ENCODE measurements at regions not wholly inside any gene's neighbourhood (a gene's known extent, or its start where the extent isn't known, plus 50 kb on each side); places are given as distances from the start of the nearest gene placed in this dataset.

DNA sequence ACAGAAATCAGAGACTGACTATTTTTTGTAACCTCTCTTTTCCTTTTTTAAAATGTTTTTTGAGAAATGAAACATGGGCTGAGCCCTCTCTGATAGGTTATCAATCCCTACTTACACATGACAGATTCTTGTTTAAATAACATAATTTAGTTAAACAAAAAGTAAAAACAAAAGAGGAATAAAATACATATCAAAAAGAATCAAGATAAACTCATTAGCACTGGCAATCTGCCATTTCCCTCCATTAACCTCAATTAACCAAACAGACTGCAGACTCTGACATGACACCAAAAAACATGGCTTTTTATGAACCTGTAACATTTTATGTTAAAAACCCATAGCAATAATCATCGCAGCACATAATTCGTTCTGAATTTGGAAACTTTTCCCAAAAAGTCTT is 284.4 kb upstream of the MTNR1B start:
- Mint-ChIP-seq H3K4me1 (ENCODE audit: low read depth, unreplicated experiment) (no peaks in the 10 kb centered on the region), H3K9me3 (ENCODE audit: unreplicated experiment) (no peaks in the 10 kb centered on the region), H3K27me3 (ENCODE audit: insufficient read depth, unreplicated experiment) (peaks cover 11% of the 10 kb centered on the region), H3K27ac (ENCODE audit: unreplicated experiment) (no peak overlapping the region), H3K4me3 (ENCODE audit: unreplicated experiment) (no peak overlapping the region), H3K36me3 (ENCODE audit: insufficient read depth, unreplicated experiment) (no peaks in the 10 kb centered on the region)
- intact Hi-C loops (cut with micrococcal nuclease; ENCODE audit: unreplicated experiment) = no loop called here
- H3K9me3 ChIP-seq = no peaks in the 10 kb centered on the region; the same call in 1 of the 2 replicates
- H3K27me3 ChIP-seq (replicated peaks; ENCODE audit: control insufficient read depth, insufficient read depth, low read length) = no peaks in the 10 kb centered on the region
- H3K36me3 ChIP-seq (ENCODE audit: control insufficient read depth, insufficient read depth, low read length) = no peaks in the 10 kb centered on the region
- POLR2A ChIA-PET = no interaction called here
- CTCF ChIA-PET = no interaction called here
- no peak overlapping the region for H3K4me3 ChIP-seq (ENCODE audit: low read depth, low read length)
- H3K4me1 ChIP-seq = no peaks in the 10 kb centered on the region
- no TSS peak for BruUV-seq (replicated peaks)
- TF ChIP-seq, protein P1, sequence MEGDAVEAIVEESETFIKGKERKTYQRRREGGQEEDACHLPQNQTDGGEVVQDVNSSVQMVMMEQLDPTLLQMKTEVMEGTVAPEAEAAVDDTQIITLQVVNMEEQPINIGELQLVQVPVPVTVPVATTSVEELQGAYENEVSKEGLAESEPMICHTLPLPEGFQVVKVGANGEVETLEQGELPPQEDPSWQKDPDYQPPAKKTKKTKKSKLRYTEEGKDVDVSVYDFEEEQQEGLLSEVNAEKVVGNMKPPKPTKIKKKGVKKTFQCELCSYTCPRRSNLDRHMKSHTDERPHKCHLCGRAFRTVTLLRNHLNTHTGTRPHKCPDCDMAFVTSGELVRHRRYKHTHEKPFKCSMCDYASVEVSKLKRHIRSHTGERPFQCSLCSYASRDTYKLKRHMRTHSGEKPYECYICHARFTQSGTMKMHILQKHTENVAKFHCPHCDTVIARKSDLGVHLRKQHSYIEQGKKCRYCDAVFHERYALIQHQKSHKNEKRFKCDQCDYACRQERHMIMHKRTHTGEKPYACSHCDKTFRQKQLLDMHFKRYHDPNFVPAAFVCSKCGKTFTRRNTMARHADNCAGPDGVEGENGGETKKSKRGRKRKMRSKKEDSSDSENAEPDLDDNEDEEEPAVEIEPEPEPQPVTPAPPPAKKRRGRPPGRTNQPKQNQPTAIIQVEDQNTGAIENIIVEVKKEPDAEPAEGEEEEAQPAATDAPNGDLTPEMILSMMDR (IDR thresholded peaks at IDR 0.05; ENCODE audit: insufficient read depth in 1 of 2, low read depth in 1 of 2, low read length in 1 of 2, severe bottlenecking in 1 of 2, unreplicated experiment in 1 of 2) = no peak
- no peak for DNase-seq

DNA sequence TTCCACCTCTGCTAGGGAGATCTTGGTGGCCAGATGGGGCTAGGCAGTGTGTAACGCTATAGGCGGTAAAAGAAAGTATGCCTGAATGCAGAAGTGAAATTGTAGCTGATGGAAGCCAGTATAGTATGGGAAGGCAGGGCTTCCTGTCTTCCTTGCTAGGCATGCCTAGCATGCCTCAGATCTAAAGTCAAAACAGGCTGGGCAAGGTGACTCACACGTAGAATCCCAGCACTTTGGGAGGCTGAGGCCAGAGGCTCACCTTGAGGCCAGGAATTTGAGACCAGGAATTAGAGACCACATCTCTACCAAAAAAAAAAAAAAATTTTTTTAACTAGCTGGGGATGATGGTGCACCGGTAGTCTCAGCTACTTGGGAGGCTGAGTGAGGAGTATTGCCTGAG is 281.7 kb upstream of the MTNR1B start:
- no peak for DNase-seq
- no peaks in the 10 kb centered on the region for H3K9me3 ChIP-seq
- Mint-ChIP-seq H3K27ac (ENCODE audit: unreplicated experiment) (no peak overlapping the region), H3K36me3 (ENCODE audit: insufficient read depth, unreplicated experiment) (no peaks in the 10 kb centered on the region), H3K4me3 (ENCODE audit: unreplicated experiment) (no peak overlapping the region), H3K4me1 (ENCODE audit: low read depth, unreplicated experiment) (no peaks in the 10 kb centered on the region), H3K27me3 (ENCODE audit: insufficient read depth, unreplicated experiment) (peaks cover 7% of the 10 kb centered on the region), H3K9me3 (ENCODE audit: unreplicated experiment) (no peaks in the 10 kb centered on the region)
- TF ChIP-seq, protein P1 (IDR thresholded peaks at IDR 0.05; ENCODE audit: insufficient read depth in 1 of 2, low read depth in 1 of 2, low read length in 1 of 2, severe bottlenecking in 1 of 2, unreplicated experiment in 1 of 2) = no peak
- ChIA-PET POLR2A (no interaction called here), CTCF (no interaction called here)
- intact Hi-C loops (cut with micrococcal nuclease; ENCODE audit: unreplicated experiment) = no loop called here
- BruUV-seq (replicated peaks) = no TSS peak
- no peaks in the 10 kb centered on the region for H3K27me3 ChIP-seq (replicated peaks; ENCODE audit: control insufficient read depth, insufficient read depth, low read length)
- H3K4me3 ChIP-seq (ENCODE audit: low read depth, low read length) = no peak overlapping the region
- no peaks in the 10 kb centered on the region for H3K4me1 ChIP-seq
- no peaks in the 10 kb centered on the region for H3K36me3 ChIP-seq (ENCODE audit: control insufficient read depth, insufficient read depth, low read length)

DNA sequence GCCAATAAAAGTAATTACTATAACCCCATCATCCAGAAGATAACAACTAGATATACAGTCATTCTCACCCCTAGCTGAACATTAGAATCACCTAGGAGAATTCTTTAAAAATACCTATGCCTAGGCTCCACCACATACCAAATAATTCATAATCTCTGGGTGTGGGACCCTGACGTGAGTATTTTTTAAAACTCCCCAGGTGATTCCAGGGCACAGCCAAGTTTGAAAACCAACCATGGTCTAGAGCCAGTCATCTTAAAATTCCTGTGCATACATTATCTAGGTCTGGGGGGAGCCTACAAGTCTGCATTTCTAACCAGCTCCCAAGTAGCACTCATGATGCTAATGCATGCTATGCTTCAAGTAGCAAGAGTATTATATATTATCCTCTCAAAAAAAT is 281.0 kb upstream of the MTNR1B start:
- no peaks in the 10 kb centered on the region for H3K9me3 ChIP-seq
- Mint-ChIP-seq H3K4me3 (ENCODE audit: unreplicated experiment) (no peak overlapping the region), H3K4me1 (ENCODE audit: low read depth, unreplicated experiment) (no peaks in the 10 kb centered on the region), H3K27me3 (ENCODE audit: insufficient read depth, unreplicated experiment) (peaks cover 5% of the 10 kb centered on the region), H3K27ac (ENCODE audit: unreplicated experiment) (no peak overlapping the region), H3K36me3 (ENCODE audit: insufficient read depth, unreplicated experiment) (no peaks in the 10 kb centered on the region), H3K9me3 (ENCODE audit: unreplicated experiment) (no peaks in the 10 kb centered on the region)
- no peaks in the 10 kb centered on the region for H3K36me3 ChIP-seq (ENCODE audit: control insufficient read depth, insufficient read depth, low read length)
- no peak for DNase-seq
- BruUV-seq (replicated peaks) = no TSS peak
- H3K27me3 ChIP-seq (replicated peaks; ENCODE audit: control insufficient read depth, insufficient read depth, low read length) = no peaks in the 10 kb centered on the region
- POLR2A ChIA-PET = no interaction called here
- no peaks in the 10 kb centered on the region for H3K4me1 ChIP-seq
- H3K4me3 ChIP-seq (ENCODE audit: low read depth, low read length) = no peak overlapping the region
- intact Hi-C loops (cut with micrococcal nuclease; ENCODE audit: unreplicated experiment) = no loop called here
- CTCF ChIA-PET = no interaction called here
- TF ChIP-seq, protein P1 (IDR thresholded peaks at IDR 0.05; ENCODE audit: insufficient read depth in 1 of 2, low read depth in 1 of 2, low read length in 1 of 2, severe bottlenecking in 1 of 2, unreplicated experiment in 1 of 2) = no peak

Data from Caco-2 (cell line).